ENCODE measurements at regions not wholly inside any gene's neighbourhood (a gene's known extent, or its start where the extent isn't known, plus 50 kb on each side); places are given as distances from the start of the nearest gene placed in this dataset.

DNA sequence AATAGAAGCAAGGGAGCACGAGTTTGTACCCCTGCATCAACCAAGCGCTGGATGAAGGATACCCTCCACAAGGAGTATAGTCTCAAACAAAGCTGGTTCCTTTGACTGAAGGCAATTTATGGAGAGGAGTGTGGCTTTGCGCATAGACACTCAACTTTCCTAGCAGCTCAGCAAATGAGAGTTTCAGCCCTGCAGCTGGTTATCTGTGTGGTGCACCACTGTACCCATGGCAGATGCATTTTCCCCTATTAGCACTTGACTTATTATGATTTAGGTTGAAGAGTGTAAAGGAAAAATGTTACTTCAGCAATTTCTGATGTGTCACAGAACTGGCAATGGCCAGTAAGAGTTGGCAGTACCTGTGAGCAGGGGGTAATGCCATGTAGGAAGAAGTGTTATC, 440.1 kb upstream of the LINC00305 start:
- TF ChIP-seq, protein P1, sequence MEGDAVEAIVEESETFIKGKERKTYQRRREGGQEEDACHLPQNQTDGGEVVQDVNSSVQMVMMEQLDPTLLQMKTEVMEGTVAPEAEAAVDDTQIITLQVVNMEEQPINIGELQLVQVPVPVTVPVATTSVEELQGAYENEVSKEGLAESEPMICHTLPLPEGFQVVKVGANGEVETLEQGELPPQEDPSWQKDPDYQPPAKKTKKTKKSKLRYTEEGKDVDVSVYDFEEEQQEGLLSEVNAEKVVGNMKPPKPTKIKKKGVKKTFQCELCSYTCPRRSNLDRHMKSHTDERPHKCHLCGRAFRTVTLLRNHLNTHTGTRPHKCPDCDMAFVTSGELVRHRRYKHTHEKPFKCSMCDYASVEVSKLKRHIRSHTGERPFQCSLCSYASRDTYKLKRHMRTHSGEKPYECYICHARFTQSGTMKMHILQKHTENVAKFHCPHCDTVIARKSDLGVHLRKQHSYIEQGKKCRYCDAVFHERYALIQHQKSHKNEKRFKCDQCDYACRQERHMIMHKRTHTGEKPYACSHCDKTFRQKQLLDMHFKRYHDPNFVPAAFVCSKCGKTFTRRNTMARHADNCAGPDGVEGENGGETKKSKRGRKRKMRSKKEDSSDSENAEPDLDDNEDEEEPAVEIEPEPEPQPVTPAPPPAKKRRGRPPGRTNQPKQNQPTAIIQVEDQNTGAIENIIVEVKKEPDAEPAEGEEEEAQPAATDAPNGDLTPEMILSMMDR (IDR thresholded peaks at IDR 0.05; ENCODE audit: low read depth, low read length) = no peak
- TF ChIP-seq POLR2A (IDR thresholded peaks at IDR 0.05; ENCODE audit: extremely low read depth, insufficient read length) (no peak), MYC (IDR thresholded peaks at IDR 0.05; ENCODE audit: low read depth, low read length) (no peak)
- TF ChIP-seq, protein P2, sequence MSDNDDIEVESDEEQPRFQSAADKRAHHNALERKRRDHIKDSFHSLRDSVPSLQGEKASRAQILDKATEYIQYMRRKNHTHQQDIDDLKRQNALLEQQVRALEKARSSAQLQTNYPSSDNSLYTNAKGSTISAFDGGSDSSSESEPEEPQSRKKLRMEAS (IDR thresholded peaks at IDR 0.05; ENCODE audit: low read depth, low read length) = no peak
- no peak for DNase-seq (ENCODE audit: low read depth)

DNA sequence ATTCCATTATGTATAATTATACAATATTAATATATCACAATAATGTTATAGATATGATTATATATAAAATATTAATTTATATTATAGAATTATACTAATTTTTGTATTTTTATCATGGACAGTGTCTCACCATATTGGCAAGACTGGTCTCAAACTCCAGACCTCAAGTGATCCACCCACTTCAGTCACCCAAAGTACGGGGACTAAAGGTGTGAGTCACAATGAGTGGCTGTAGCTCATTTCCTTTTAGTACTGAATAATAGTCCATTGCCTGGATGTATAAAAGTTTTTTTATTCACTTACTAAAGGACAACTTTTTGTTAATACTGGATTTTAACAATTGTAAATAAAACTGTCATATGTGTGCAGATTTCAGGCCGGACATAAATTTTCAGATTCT, 417.6 kb upstream of the LINC00305 start:
- no peak for TF ChIP-seq POLR2A (IDR thresholded peaks at IDR 0.05; ENCODE audit: extremely low read depth, insufficient read length)
- TF ChIP-seq MYC (IDR thresholded peaks at IDR 0.05; ENCODE audit: low read depth, low read length) = no peak
- TF ChIP-seq, protein P2 (IDR thresholded peaks at IDR 0.05; ENCODE audit: low read depth, low read length) = no peak
- TF ChIP-seq, protein P1 (IDR thresholded peaks at IDR 0.05; ENCODE audit: low read depth, low read length) = no peak
- DNase-seq (ENCODE audit: low read depth) = no peak

More for the DNA sequence above, 440.1 kb upstream of the LINC00305 start:
- no peak overlapping the region for H3K4me3 ChIP-seq (ENCODE audit: low read depth, low read length)

DNA sequence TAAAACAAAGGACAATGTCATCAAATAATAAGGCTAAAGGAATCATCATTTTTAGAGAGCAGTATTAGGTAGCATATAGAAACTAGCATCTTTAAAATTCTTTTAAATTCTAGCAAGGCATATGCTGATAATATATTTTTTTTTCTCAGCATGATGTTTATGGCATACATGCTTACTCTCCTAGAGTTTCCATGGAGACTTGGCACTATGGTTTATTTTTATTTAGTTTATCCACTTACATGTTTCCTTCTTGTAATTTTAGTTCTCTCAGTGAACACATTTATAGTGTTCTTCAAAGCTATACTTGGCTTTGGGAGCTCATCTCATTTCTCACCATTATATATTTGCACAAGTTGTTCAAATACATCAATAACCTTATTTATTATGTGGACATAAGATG, 413.8 kb upstream of the LINC00305 start:
- no peak for DNase-seq (ENCODE audit: low read depth)
- TF ChIP-seq MYC (IDR thresholded peaks at IDR 0.05; ENCODE audit: low read depth, low read length) (no peak), POLR2A (IDR thresholded peaks at IDR 0.05; ENCODE audit: extremely low read depth, insufficient read length) (no peak)
- TF ChIP-seq, protein P2 (IDR thresholded peaks at IDR 0.05; ENCODE audit: low read depth, low read length) = no peak
- TF ChIP-seq, protein P1 (IDR thresholded peaks at IDR 0.05; ENCODE audit: low read depth, low read length) = no peak
- H3K4me3 ChIP-seq (ENCODE audit: low read depth, low read length) = no peak overlapping the region

More for the DNA sequence above, 417.6 kb upstream of the LINC00305 start:
- H3K4me3 ChIP-seq (ENCODE audit: low read depth, low read length) = no peak overlapping the region

DNA sequence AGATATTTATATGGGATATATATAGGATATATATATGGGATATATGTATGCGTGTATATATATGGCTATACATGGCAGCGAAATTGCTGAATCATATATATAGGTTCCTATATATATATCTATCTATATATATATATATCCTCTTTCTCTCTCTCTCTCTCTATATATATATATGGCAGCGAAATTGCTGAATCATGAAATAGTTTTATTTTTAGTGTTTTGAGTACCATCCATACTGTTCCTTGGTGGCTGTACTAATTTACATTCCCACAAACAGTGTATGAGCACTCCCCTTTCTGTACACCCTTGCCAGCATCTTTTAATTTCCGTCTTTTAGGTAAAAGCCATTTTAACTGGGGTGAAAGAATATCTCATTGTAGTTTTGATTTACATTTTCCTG, 397.6 kb upstream of the LINC00305 start:
- no peak overlapping the region for H3K4me3 ChIP-seq (ENCODE audit: low read depth, low read length)
- no peak for TF ChIP-seq POLR2A (IDR thresholded peaks at IDR 0.05; ENCODE audit: extremely low read depth, insufficient read length)
- TF ChIP-seq, protein P2 (IDR thresholded peaks at IDR 0.05; ENCODE audit: low read depth, low read length) = no peak
- TF ChIP-seq MYC (IDR thresholded peaks at IDR 0.05; ENCODE audit: low read depth, low read length) = no peak
- TF ChIP-seq, protein P1 (IDR thresholded peaks at IDR 0.05; ENCODE audit: low read depth, low read length) = no peak
- no peak for DNase-seq (ENCODE audit: low read depth)

DNA sequence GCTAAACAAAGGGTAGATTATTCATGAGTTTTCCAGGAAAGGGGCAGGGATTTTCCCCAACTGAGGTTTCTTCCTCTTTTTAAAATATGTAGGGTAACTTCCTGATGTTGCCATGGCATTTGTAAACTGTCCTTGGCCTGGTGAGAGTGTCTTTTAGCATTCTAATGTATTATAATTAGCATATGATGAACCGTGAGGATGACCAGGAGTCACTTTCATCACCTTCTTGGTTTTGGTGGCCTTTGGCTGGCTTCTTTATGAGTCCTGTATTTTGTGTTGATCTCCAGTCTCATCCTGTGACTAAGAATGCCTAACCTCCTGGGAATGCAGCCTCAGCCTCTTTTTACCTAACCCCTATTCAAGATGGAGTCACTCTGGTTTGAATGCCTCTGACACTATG, 391.0 kb upstream of the LINC00305 start:
- DNase-seq (ENCODE audit: low read depth) = no peak
- no peak overlapping the region for H3K4me3 ChIP-seq (ENCODE audit: low read depth, low read length)
- TF ChIP-seq MYC (IDR thresholded peaks at IDR 0.05; ENCODE audit: low read depth, low read length) = no peak
- TF ChIP-seq POLR2A (IDR thresholded peaks at IDR 0.05; ENCODE audit: extremely low read depth, insufficient read length) = no peak
- TF ChIP-seq, protein P1 (IDR thresholded peaks at IDR 0.05; ENCODE audit: low read depth, low read length) = no peak
- TF ChIP-seq, protein P2 (IDR thresholded peaks at IDR 0.05; ENCODE audit: low read depth, low read length) = no peak
